ENCODE measurements at regions not wholly inside any gene's neighbourhood (a gene's known extent, or its start where the extent isn't known, plus 50 kb on each side); places are given as distances from the start of the nearest gene placed in this dataset.
A peak's percentile ranks its signal among the peaks of the same experiment; 100 is the strongest.

DNA sequence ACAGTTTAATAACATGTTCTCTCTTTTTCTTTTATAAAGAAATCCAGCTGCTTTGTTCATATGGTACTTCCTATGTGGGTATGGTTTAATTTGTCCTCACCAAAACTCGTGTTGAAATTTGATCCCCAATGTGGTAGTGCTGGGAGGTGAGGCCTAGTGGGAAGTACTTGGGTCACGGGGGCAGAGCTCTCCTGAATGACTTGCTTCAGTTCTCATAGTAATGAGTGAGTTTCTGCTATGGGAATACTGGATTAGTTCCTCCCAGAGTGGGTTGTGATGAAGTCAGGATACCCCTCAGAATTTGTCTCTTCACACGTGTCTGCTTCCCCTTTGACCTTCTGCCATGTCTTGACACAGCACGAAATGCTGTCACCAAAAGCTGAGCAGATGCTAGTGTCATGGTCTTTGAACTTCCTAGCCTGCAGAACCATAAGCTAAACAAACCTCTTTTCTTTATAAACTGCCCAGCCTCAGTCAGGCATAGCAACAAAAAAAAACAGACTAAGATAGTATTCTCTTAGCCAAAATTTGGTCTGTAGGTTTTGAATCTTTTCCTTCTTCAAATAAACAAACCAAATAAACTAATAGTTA lies 87.8 kb upstream of the HS3ST5 start:
- no peak overlapping the region for H3K23ac ChIP-seq (ENCODE audit: low read length)
- H3K4ac ChIP-seq (ENCODE audit: low read depth, low read length) = no peak overlapping the region
- H2BK5ac ChIP-seq (ENCODE audit: low read depth, low read length, poor library complexity) = no peak overlapping the region
- no peaks in the 10 kb centered on the region for H3K36me3 ChIP-seq (ENCODE audit: control insufficient read depth in 1 of 2, insufficient read depth in 2 of 2, low read length in 2 of 2)
- no peak overlapping the region for H4K8ac ChIP-seq (ENCODE audit: low read depth, low read length)
- H4K91ac ChIP-seq (ENCODE audit: low read depth, low read length) = no peak overlapping the region
- H3K79me1 ChIP-seq (ENCODE audit: low read length) = no peaks in the 10 kb centered on the region
- no peak overlapping the region for H2AK5ac ChIP-seq (ENCODE audit: low read length)
- H3K9me3 ChIP-seq (ENCODE audit: insufficient read depth, low read depth, low read length) = no peaks in the 10 kb centered on the region
- no CpG with 5 or more reads among the region's 4 CpGs for WGBS (ENCODE audit: extremely low coverage, insufficient coverage, insufficient read length)
- no peak overlapping the region for H2BK120ac ChIP-seq (ENCODE audit: insufficient read depth, low read length, poor library complexity)
- H3K4me1 ChIP-seq (ENCODE audit: control insufficient read depth in 1 of 2, insufficient read depth in 2 of 2, low read length in 2 of 2) = no peaks in the 10 kb centered on the region
- no peak overlapping the region for H3K14ac ChIP-seq (ENCODE audit: low read length)
- no peak overlapping the region for H2AFZ ChIP-seq (ENCODE audit: insufficient read depth, low read length, poor library complexity)
- no peak overlapping the region for H3K4me3 ChIP-seq (ENCODE audit: low read depth, low read length)
- H3K27ac ChIP-seq (ENCODE audit: low read depth, low read length) = no peak overlapping the region
- no peak overlapping the region for H3K4me2 ChIP-seq (ENCODE audit: low read length)
- no peak overlapping the region for H4K12ac ChIP-seq (ENCODE audit: low read depth, low read length)
- H3K79me2 ChIP-seq (ENCODE audit: control insufficient read depth, insufficient read depth, low read length, poor library complexity) = no peaks in the 10 kb centered on the region
- no peak overlapping the region for H3K18ac ChIP-seq (ENCODE audit: low read length)
- DNase-seq = no peak
- H3K9ac ChIP-seq (ENCODE audit: low read length) = no peak overlapping the region
- no peak overlapping the region for H2BK12ac ChIP-seq (ENCODE audit: low read length)
- H3K27me3 ChIP-seq (ENCODE audit: insufficient read depth, low read length) = no peaks in the 10 kb centered on the region

DNA sequence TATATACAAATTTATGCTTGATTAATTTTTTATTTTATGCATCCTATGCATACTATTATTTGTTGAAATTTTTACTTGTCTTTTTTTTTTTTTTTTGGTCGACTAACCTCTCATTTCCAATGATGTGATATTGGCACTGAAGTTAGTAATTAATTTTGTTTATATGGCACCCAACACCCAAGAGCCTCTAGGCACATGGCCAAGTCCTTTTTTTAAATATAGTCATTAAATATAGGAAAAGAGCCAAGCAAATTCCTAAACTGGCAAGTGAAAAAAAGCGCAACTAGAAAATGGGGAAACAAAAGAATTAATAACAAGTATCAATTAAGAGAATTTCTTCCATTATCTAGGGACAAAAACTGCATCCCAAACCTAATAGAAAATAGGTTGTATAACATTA lies 85.5 kb upstream of the HS3ST5 start:
- H3K18ac ChIP-seq (ENCODE audit: low read length) = no peak overlapping the region
- H3K79me1 ChIP-seq (ENCODE audit: low read length) = no peaks in the 10 kb centered on the region
- H3K4me3 ChIP-seq (ENCODE audit: low read depth, low read length) = no peak overlapping the region
- no peaks in the 10 kb centered on the region for H3K79me2 ChIP-seq (ENCODE audit: control insufficient read depth, insufficient read depth, low read length, poor library complexity)
- WGBS (ENCODE audit: extremely low coverage, insufficient coverage, insufficient read length) = no CpG with 5 or more reads among the region's 2 CpGs
- H3K9ac ChIP-seq (ENCODE audit: low read length) = no peak overlapping the region
- H4K8ac ChIP-seq (ENCODE audit: low read depth, low read length) = no peak overlapping the region
- H2BK5ac ChIP-seq (ENCODE audit: low read depth, low read length, poor library complexity) = no peak overlapping the region
- no peak overlapping the region for H3K14ac ChIP-seq (ENCODE audit: low read length)
- H3K4me1 ChIP-seq (ENCODE audit: control insufficient read depth in 1 of 2, insufficient read depth in 2 of 2, low read length in 2 of 2) = no peaks in the 10 kb centered on the region
- no peak overlapping the region for H3K4ac ChIP-seq (ENCODE audit: low read depth, low read length)
- no peaks in the 10 kb centered on the region for H3K36me3 ChIP-seq (ENCODE audit: control insufficient read depth in 1 of 2, insufficient read depth in 2 of 2, low read length in 2 of 2)
- H3K27me3 ChIP-seq (ENCODE audit: insufficient read depth, low read length) = no peaks in the 10 kb centered on the region
- no peak overlapping the region for H2BK12ac ChIP-seq (ENCODE audit: low read length)
- DNase-seq = no peak
- H3K9me3 ChIP-seq (ENCODE audit: insufficient read depth, low read depth, low read length) = no peaks in the 10 kb centered on the region
- H2AK5ac ChIP-seq (ENCODE audit: low read length) = no peak overlapping the region
- no peak overlapping the region for H2AFZ ChIP-seq (ENCODE audit: insufficient read depth, low read length, poor library complexity)
- no peak overlapping the region for H3K23ac ChIP-seq (ENCODE audit: low read length)
- no peak overlapping the region for H4K12ac ChIP-seq (ENCODE audit: low read depth, low read length)
- H4K91ac ChIP-seq (ENCODE audit: low read depth, low read length) = no peak overlapping the region
- H3K27ac ChIP-seq (ENCODE audit: low read depth, low read length) = no peak overlapping the region
- no peak overlapping the region for H3K4me2 ChIP-seq (ENCODE audit: low read length)
- no peak overlapping the region for H2BK120ac ChIP-seq (ENCODE audit: insufficient read depth, low read length, poor library complexity)

DNA sequence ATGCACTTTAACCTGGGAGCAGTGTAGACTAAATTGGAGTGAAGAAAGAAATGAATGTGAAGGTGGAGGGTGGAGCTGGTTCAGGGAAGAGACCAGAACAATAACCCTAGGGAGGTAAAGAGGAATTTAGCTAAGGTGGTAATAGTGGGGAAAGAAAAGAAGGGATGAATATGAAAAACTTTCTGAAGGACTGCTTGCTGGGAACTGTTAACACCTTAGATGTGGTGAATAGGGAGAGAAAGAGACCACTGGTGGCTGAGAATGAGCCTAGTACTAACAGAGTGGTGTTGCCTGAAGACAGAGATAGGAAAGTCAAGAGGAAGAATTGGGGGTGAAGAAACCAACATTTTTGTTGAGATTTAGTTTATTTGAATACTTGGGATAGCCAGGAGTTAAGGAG lies 78.4 kb upstream of the HS3ST5 start:
- no peak overlapping the region for H3K4me3 ChIP-seq (ENCODE audit: low read depth, low read length)
- H3K27ac ChIP-seq (ENCODE audit: low read depth, low read length) = no peak overlapping the region
- H3K79me2 ChIP-seq (ENCODE audit: control insufficient read depth, insufficient read depth, low read length, poor library complexity) = no peaks in the 10 kb centered on the region
- H3K9me3 ChIP-seq (ENCODE audit: insufficient read depth, low read depth, low read length) = no peaks in the 10 kb centered on the region
- H3K9ac ChIP-seq (ENCODE audit: low read length) = no peak overlapping the region
- no peak overlapping the region for H3K4me2 ChIP-seq (ENCODE audit: low read length)
- H3K27me3 ChIP-seq (ENCODE audit: insufficient read depth, low read length) = no peaks in the 10 kb centered on the region
- no peaks in the 10 kb centered on the region for H3K36me3 ChIP-seq (ENCODE audit: control insufficient read depth in 1 of 2, insufficient read depth in 2 of 2, low read length in 2 of 2)
- no peak for DNase-seq
- H2AFZ ChIP-seq (ENCODE audit: insufficient read depth, low read length, poor library complexity) = no peak overlapping the region
- H3K79me1 ChIP-seq (ENCODE audit: low read length) = no peaks in the 10 kb centered on the region
- no peak overlapping the region for H3K4ac ChIP-seq (ENCODE audit: low read depth, low read length)
- H2AK5ac ChIP-seq (ENCODE audit: low read length) = no peak overlapping the region
- H4K12ac ChIP-seq (ENCODE audit: low read depth, low read length) = no peak overlapping the region
- H3K14ac ChIP-seq (ENCODE audit: low read length) = no peak overlapping the region
- H2BK12ac ChIP-seq (ENCODE audit: low read length) = no peak overlapping the region
- no peak overlapping the region for H4K8ac ChIP-seq (ENCODE audit: low read depth, low read length)
- no peak overlapping the region for H2BK5ac ChIP-seq (ENCODE audit: low read depth, low read length, poor library complexity)
- H4K91ac ChIP-seq (ENCODE audit: low read depth, low read length) = no peak overlapping the region
- no peak overlapping the region for H3K23ac ChIP-seq (ENCODE audit: low read length)
- H3K4me1 ChIP-seq (ENCODE audit: control insufficient read depth in 1 of 2, insufficient read depth in 2 of 2, low read length in 2 of 2) = peaks cover 0 to 2% of the 10 kb centered on the region in 2 experiments
- H3K18ac ChIP-seq (ENCODE audit: low read length) = no peak overlapping the region
- no peak overlapping the region for H2BK120ac ChIP-seq (ENCODE audit: insufficient read depth, low read length, poor library complexity)

DNA sequence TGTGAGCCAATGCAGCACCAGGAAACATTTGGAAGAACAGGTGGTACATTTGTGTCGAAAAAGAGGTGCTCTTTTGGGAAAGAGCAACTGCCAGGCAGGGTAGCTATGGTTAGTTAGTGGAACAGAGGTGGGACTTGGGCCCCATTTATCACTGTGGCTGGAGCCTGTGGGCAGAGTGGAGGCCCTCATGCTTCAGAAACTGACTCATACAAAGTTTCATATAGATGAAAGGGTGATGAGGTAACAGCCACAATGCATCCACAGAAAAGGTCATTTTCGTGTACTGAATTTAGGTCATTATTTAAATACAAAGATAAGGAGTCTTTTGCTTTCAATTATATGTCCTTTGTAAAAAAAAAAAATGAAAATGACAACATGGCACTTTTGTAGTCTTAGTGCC lies 76.4 kb upstream of the HS3ST5 start:
- H3K4me1 ChIP-seq (ENCODE audit: control insufficient read depth in 1 of 2, insufficient read depth in 2 of 2, low read length in 2 of 2) = peaks cover 0 to 2% of the 10 kb centered on the region in 2 experiments
- no peak overlapping the region for H2BK5ac ChIP-seq (ENCODE audit: low read depth, low read length, poor library complexity)
- H2AFZ ChIP-seq (ENCODE audit: insufficient read depth, low read length, poor library complexity) = no peak overlapping the region
- no peaks in the 10 kb centered on the region for H3K79me1 ChIP-seq (ENCODE audit: low read length)
- H4K8ac ChIP-seq (ENCODE audit: low read depth, low read length) = no peak overlapping the region
- H2BK120ac ChIP-seq (ENCODE audit: insufficient read depth, low read length, poor library complexity) = no peak overlapping the region
- no peak overlapping the region for H3K18ac ChIP-seq (ENCODE audit: low read length)
- no peak overlapping the region for H3K4me3 ChIP-seq (ENCODE audit: low read depth, low read length)
- H3K27ac ChIP-seq (ENCODE audit: low read depth, low read length) = no peak overlapping the region
- H3K9me3 ChIP-seq (ENCODE audit: insufficient read depth, low read depth, low read length) = no peaks in the 10 kb centered on the region
- no peak overlapping the region for H3K4ac ChIP-seq (ENCODE audit: low read depth, low read length)
- no peak overlapping the region for H3K9ac ChIP-seq (ENCODE audit: low read length)
- no peaks in the 10 kb centered on the region for H3K27me3 ChIP-seq (ENCODE audit: insufficient read depth, low read length)
- no peaks in the 10 kb centered on the region for H3K79me2 ChIP-seq (ENCODE audit: control insufficient read depth, insufficient read depth, low read length, poor library complexity)
- no peak overlapping the region for H2BK12ac ChIP-seq (ENCODE audit: low read length)
- no peak overlapping the region for H3K14ac ChIP-seq (ENCODE audit: low read length)
- no peak overlapping the region for H4K12ac ChIP-seq (ENCODE audit: low read depth, low read length)
- H3K23ac ChIP-seq (ENCODE audit: low read length) = no peak overlapping the region
- no peak overlapping the region for H2AK5ac ChIP-seq (ENCODE audit: low read length)
- peak in 1 of 2 donors; percentile 29 for DNase-seq
- WGBS (ENCODE audit: extremely low coverage, insufficient coverage, insufficient read length) = no CpG with 5 or more reads among the region's 2 CpGs
- H3K4me2 ChIP-seq (ENCODE audit: low read length) = no peak overlapping the region
- no peaks in the 10 kb centered on the region for H3K36me3 ChIP-seq (ENCODE audit: control insufficient read depth in 1 of 2, insufficient read depth in 2 of 2, low read length in 2 of 2)
- no peak overlapping the region for H4K91ac ChIP-seq (ENCODE audit: low read depth, low read length)
